NCI-H446 treated with DMSO at 0.1 percent for 48 hours (cell line): ENCODE measurements at regions not wholly inside any gene's neighbourhood (a gene's known extent, or its start where the extent isn't known, plus 50 kb on each side); places are given as distances from the start of the nearest gene placed in this dataset.
"Not testable (repeated sequence)": the region's sequence is repeated elsewhere in the genome, so short reads cannot be mapped to it uniquely, and the experiment has no call there.

Source experiments
- DNase-seq: peaks from one replicate; lab custom pipeline; 2025; lab: John Stamatoyannopoulos, UW

GRCh38 chr4:149870008-149870407, 54.4 kb upstream of the IQCM start:
- no peak for DNase-seq

DNA sequence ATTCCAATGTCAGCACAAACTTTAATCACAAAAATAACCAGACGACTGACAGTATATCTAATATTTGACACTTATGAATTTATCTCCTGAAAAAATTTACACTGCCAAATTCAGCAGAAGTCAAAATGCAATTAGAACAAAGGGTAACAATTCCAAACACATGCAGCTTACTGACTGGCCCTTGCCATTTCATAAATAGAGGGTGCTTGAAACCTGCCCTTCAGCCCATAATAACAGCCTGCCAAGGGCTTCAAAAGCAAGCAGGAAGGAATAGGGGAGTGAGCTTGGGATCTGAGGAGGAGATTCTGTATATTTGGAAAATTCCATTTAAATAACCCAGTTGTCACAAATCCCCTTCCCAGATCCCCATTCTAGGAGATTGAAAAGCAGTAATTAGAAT, 66.1 kb upstream of the IQCM start:
- DNase-seq: no peak

DNA sequence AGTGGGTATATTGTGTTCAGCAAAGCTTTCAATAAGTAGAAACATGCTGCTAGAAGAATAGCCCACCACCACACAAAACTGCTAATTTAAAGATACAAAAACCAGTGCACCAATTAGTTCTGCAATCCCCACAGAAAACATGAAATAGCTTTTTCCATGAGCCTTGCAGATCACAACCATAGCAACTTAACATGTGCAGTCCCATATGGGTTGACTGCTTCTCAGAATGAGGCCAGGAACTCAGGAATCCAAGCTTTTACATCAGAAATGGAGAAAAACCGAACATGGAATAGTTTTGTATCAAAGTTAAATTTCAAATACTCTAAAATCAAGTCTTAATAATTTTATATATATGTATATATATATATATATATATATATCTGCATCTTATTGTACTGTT, 66.6 kb upstream of the IQCM start:
- no peak for DNase-seq

- DNase-seq: peak; percentile 65
These were observed 68.4 kb upstream of the IQCM start for GRCh38 chr4:149884046-149884445.

DNA sequence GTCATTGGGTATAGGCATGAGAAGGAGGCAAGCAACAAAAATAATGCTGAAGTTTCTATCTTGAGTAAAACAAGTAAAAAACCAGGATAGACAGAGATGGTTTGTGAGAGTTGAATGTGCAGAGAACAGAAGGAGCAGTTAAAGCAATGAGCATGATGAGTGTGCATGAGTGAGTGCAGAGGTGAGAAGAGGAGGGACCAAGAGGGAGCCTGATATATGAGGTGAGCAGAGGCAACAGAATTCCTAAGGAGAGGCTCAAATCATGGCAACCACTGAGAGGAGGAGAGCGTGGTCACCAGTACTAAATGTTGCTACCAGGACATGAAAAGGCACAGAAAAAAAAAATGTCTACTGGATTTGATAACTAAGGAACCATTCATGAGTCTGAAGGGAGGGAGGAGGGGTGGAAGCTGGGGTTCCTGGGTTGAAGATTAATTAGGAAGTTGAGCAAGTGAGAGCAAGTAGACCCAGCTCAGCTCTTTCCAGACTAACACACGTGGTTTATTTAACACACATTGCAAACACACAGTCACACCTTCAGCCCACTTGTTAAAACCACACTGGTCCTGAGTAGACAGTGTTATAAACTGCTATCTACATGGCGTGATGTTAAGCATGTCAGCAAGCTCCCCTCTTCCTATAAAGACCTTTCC, 69.0 kb upstream of the IQCM start:
- DNase-seq: no peak

DNA sequence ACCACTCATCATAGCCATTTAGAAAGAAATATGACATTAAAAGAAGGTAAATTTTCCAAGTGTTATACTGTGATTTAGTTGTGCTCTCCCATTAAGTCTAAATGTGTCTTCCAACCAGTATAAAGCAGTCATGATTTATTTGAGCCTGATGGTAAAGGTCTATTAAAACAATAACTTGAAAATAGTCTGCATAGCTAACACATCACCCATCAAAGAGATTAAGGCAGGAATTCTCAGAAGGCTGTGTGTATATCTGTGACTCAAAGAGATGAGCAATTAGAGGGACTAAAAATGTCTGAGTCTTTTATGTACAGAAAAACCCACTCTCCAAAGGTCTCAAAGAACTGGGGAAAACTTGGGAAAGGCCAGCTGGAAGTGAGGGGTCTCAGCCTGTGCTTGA, 70.3 kb upstream of the IQCM start:
- DNase-seq: no peak

DNA sequence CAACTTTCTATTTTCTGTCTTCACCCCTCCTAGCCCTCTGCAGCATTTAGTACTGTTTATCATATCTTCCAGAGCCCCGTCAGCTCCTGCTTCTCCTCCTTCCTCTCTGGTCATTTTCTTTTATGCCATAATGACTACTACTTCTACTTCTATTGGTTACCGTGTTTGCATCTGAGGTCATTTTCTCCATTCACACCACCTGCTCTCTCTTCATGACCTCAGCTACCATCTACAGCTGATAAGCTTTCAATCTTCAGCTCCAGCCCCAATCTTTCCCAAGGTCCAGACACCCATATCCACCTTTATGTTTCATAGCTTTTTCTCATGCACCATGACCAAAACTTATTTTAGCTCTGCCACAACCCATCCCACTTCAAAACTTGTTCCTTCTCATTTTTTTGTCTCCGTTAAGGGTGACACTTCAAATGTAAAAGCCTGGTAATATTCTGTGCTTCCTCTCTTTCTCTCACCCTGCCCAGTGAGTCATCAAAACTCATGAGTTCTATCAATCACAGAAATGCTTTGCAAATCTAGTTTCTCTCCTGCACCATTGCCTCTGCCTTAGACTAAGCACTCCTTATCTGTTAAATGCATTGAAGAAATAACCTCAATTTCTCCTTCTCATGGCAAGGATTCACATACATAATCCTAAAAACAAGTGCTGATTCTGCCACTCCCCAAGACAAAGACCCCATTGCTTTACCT, 71.3 kb upstream of the IQCM start:
- DNase-seq: no peak

DNA sequence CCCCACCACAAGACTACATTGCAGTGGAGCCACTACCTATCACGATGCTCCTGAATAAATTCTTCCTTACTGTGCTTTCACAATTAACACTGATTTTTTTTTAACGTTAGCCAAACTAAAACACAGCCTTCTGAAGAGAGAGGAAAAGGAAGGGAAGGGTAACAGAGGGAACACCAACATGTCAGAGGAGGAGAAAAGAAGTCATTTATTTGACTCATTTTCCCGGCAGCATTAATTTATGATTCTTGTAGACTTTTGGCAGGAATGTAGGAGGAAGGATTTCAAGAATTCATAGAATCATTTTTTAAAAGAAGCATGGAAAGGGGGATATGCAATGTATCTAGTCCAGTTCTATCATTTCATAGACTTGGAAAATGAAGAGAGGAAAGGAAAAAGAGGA, 74.3 kb upstream of the IQCM start:
- DNase-seq: no peak

- no peak for DNase-seq
These were observed 74.9 kb upstream of the IQCM start for GRCh38 chr4:149890531-149890930.

DNA sequence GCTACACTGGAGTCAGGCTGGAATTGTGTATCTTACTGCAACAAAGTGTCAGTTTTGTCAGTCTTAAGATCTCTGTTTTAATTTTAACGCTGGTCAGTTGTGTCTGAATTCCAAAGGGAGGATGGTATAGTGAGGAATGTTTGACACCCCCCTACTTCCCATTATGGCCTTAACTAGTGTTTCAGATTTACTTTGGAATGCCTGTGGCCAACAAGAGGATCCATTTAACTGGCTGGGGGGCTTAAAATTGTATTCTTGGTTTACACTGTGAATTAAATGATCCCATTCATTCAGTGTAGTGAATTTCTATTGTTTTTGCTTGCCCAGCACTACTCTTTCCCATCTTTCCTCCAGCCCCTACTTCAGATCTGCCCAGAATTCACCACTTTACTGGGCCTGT, 75.8 kb upstream of the IQCM start:
- DNase-seq: no peak

GRCh38 chr4:149896432-149896831, 80.8 kb upstream of the IQCM start:
- DNase-seq: no peak

- no peak for DNase-seq
These were observed 82.1 kb upstream of the IQCM start for GRCh38 chr4:149897783-149898182.

- DNase-seq: no peak
These were observed 85.5 kb upstream of the IQCM start for GRCh38 chr4:149901128-149901527.

GRCh38 chr4:149902242-149902641, 86.6 kb upstream of the IQCM start:
- DNase-seq: no peak

- no peak for DNase-seq
These were observed 94.5 kb upstream of the IQCM start for GRCh38 chr4:149910177-149910576.

GRCh38 chr4:149910604-149911350, 95.1 kb upstream of the IQCM start:
- no peak for DNase-seq

GRCh38 chr4:149911354-149911753, 95.7 kb upstream of the IQCM start:
- no peak for DNase-seq

DNA sequence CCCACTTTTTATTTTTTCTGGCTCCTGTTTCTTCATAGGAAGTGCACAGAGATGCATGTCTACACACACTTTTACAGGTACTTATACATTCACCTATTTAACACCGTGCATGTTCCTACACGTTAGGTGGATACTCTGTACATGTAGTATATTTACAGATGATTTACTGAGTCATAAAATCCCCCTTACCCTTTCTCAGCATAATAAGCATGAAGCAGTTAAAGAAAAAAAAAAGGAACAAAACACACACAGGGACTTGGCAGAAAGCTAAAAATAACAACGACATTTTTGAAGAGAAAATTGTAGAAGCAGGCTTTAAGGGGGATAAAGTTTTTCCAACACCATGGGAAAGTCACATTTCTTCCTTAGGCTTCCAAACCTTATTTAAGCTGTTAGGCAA, 96.4 kb upstream of the IQCM start:
- DNase-seq: no peak

GRCh38 chr4:149914119-149915115, 98.8 kb upstream of the IQCM start:
- DNase-seq: peak; percentile 27

DNA sequence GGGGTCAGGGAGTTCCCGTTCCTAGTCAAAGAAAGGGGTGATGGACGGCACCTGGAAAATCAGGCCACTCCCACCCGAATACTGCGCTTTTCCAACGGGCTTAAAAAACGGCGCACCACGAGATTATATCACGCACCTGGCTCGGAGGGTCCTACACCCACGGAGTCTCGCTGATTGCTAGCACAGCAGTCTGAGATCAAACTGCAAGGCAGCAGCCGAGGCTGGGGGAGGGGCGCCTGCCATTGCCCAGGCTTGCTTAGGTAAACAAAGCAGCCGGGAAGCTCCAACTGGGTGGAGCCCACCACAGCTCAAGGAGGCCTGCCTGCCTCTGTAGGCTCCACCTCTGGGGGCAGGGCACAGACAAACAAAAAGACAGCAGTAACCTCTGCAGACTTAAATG, 100.1 kb upstream of the IQCM start:
- not testable (repeated sequence) for DNase-seq

- no peak for DNase-seq
These were observed 108.1 kb upstream of the IQCM start for GRCh38 chr4:149923736-149924135.

DNA sequence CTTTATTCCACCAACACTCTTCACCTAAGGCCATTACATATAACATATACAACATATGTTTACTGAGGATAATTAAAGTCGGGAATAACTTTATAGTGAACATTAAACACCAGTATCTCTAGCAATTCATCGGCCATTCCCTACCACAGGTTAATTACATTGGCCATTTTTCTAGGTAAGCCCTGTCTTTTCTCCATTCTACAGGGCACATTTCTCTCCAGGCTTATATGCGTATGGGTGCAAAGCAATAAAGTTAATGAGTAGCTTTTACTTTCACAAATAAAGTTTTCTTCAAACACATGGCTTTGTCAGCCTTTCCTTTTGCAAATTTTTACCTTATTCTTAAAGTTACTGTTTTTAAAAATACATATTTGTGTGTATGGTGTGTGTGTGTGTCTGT, 111.9 kb upstream of the IQCM start:
- DNase-seq: no peak
